ENCODE measurements at regions not wholly inside any gene's neighbourhood (a gene's known extent, or its start where the extent isn't known, plus 50 kb on each side); places are given as distances from the start of the nearest gene placed in this dataset.
"Not testable (repeated sequence)": the region's sequence is repeated elsewhere in the genome, so short reads cannot be mapped to it uniquely, and the experiment has no call there.

GRCh38 chr10:107540981-107541380 lies 376.5 kb upstream of the SORCS1 start:
- DNase-seq: no peak

DNA sequence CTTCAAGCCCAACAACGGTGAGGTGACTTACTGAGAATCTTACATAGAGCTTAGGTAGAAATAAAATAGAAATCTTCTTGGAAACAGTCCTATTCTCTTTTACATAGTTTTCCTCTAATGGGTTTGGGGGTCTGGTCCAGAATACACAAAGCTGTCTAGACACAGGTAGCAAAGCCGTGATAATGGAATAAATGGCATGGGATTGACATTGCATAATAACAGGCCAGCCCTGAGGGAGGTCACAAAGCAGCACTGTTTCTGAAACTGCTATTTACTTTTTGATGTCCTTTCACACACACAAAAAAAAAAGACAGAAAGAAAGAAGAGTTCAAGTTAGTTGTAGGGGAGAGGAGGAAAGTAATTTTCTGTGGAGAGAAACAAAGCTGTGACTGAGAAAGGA lies 364.8 kb upstream of the SORCS1 start:
- DNase-seq: no peak

GRCh38 chr10:107520348-107520747 lies 355.8 kb upstream of the SORCS1 start:
- DNase-seq: no peak

DNA sequence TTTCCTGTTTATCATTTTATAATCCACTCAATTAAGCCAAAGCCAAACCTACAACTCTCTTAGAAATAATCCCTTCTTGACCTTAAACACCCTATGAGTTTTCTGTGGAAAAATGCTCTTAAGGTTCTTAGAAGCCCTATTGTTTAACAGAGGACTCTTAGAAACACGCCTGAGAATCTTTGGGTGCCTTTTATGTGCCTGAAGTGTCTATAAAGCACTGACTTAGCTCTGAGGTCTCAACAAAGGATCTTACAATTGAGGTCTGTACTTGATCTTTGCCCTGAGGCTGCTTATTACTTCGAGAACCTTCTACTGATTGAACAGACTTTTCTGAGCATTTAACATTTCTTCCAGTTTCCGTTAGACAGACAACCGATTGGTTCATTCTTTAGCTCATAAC lies 353.3 kb upstream of the SORCS1 start:
- no peak for DNase-seq

GRCh38 chr10:107516349-107516748 lies 351.8 kb upstream of the SORCS1 start:
- DNase-seq: no peak

DNA sequence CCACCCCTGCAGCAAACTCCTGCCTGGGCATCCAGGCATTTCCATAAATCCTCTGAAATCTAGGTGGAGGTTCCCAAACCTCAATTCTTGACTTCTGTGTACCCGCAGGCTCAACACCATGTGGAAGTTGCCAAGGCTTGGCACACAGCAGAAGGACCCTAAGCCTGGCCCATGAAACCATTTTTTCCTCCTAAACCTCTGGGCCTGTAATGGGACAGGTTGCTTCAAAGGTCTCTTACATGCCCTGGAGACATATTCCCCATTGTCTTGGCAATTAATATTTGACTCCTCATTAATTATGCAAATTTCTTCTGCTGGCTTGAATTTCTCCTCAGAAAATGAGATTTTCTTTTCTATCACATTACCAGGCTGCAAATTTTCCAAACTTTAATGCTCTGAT lies 339.5 kb upstream of the SORCS1 start:
- not testable (repeated sequence) for DNase-seq

GRCh38 chr10:107502229-107502985 lies 337.9 kb upstream of the SORCS1 start:
- DNase-seq: no peak

- DNase-seq: no peak
Observed at GRCh38 chr10:107498983-107499382, 334.5 kb upstream of the SORCS1 start.

DNA sequence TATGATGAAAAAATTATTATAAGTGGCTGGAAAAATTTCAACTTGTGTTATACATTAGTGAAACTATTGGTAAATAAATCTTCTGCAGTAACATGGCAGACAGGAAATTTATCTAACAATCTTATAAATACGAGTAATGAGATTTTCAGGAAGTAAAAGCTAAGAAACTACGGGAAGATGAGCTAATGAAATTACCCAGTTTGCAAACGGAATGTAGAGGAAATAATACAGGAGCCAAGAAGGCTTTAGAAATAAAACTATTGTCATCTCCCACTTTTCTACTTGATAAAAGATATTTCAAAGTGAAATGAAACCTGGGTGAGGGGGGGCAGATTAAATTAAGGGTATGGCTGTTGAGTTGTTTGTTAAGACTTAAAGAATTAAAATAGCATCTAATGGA lies 332.5 kb upstream of the SORCS1 start:
- no peak for DNase-seq

DNA sequence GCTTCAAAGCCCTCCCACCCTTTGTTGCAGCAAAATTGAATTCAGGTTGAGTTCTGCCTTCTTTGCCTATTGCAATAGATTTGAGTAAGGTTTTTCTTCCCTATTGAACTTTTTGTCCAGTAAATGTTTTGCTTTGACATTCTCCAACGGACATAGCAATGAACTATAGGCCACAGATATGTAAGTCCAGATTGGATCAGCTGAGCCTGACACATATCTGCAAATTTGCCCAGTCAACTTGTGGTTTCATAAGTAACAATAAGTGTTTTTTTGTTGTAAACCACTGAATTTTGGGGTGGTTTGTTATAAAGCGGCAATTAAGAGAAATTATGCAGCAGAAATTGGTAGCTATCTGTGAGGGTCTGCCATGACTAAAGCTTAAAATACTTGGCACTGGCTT lies 332.1 kb upstream of the SORCS1 start:
- DNase-seq: no peak

DNA sequence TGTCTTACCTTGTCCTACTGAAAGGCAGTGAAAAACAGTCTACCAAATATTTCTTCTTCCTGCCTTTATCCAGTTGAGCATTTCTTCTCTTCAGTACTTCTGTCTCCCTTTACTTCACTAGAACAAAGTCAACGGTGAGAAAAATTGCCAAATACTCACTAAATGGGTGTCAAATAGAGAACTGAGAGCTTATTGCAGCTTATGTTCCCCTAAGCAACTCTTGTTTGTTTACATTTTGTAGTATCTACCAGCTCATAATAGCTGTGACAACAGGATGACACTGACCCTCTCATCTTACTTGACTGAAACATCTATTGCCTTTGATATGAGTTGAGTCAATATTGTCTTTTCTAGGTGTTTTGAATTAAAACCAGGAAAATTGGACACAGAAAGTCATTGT lies 327.9 kb upstream of the SORCS1 start:
- DNase-seq: no peak

- DNase-seq: no peak
Observed at GRCh38 chr10:107490389-107490788, 325.9 kb upstream of the SORCS1 start.

DNA sequence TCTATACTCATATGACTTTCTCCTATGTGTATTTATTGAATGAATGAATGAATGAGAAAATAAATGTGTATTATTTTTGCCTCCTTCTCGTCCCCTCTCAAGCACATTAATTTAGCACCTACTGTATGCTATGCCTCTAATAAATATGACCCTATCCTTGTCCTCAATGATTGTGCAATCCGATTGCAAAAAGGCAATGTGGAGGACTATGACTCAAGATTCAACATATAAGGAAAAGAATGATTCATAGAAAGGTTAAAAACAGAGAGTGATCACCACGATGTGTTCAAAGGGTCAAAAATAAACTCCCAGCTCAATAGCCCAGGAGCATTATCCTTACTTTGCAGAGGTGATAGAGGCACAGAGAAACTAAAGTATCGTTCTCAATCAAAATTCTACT lies 322.8 kb upstream of the SORCS1 start:
- no peak for DNase-seq

GRCh38 chr10:107485019-107485418 lies 320.5 kb upstream of the SORCS1 start:
- no peak for DNase-seq

DNA sequence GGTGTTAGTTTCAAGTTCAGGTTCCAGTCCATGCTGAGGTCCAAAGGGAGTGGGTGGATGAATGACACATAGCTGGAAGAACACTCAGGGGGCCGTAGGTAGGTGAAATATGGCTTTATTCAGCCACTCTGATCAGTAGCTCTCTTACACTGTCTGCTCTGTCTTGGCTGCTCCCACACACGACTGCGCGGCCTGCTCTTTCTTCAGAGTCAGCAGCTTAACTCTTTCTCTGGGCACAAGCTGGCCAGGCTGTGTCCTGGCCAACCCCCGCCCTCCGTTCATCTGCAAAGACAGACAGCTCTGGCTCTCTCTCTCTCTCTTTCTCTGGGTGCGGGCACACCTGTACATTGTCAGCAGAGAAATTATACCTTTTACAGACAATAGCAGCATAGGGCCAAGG lies 317.4 kb upstream of the SORCS1 start:
- DNase-seq: no peak

GRCh38 chr10:107481224-107481623 lies 316.7 kb upstream of the SORCS1 start:
- no peak for DNase-seq

GRCh38 chr10:107480781-107481180 lies 316.3 kb upstream of the SORCS1 start:
- no peak for DNase-seq

DNA sequence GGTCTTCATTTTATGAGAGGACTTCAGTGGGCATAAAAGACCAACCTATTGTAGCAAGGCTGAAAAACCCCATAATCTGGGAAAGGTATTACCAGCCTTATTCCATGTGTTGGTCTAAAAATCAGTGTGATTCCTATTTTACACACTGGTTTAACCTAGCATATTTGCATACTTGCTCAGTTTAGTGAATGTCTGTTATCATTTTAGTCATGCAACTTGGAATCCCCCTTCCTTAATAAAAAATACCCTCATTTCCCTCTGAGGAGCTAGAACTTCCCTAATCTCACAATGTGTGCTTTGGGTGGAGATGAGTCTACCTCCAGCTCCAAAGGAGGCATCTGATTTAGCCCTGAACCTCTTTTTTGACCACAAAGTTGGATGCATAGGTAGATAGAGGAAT lies 312.8 kb upstream of the SORCS1 start:
- no peak for DNase-seq

DNA sequence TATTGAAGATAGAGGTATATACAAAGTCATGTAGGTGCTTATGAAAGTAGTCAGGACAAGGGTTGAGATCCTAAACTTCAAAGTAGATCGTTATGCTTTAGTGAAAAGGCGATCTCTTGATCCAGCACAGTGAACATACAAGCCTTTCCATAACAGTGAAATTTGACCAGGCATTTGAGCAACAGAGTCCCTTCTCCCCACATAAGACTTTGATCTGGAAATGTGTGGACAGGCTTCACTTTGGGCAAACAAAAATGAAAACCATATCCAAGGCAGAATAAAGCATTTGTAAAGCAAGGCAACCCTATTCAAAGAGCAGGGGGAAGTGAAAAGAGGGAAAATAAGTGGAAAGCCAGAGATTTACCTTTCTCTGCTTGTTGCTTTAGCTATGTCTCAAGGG lies 311.9 kb upstream of the SORCS1 start:
- DNase-seq: no peak

GRCh38 chr10:107474650-107475049 lies 310.1 kb upstream of the SORCS1 start:
- DNase-seq: no peak

- DNase-seq: no peak
Observed at GRCh38 chr10:107473225-107473624, 308.7 kb upstream of the SORCS1 start.

- DNase-seq: no peak
Observed at GRCh38 chr10:107471911-107472310, 307.4 kb upstream of the SORCS1 start.

GRCh38 chr10:107453561-107453960 lies 289.1 kb upstream of the SORCS1 start:
- DNase-seq: no peak

GRCh38 chr10:107451047-107451446 lies 286.5 kb upstream of the SORCS1 start:
- DNase-seq: no peak

DNA sequence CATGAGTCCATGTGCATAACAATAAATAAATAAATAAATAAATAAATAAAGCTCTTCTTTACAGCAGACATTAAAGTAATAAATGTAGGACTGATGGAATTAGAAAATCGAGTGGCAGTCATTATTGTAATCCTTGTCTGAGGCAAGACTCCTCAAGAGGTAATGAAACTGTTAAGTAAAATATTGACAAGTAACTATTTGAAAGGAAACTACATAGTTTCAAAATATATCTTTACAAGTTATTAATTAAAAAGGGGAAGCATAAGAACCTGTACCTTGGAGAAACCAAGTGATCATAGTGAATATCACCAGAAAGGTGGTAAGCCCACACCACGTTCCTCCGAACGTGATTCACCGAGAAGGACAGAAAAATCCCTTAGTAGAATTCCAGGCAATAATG lies 285.6 kb upstream of the SORCS1 start:
- no peak for DNase-seq

Measured in NCI-H524 (cell line).